ENCODE measurements at regions not wholly inside any gene's neighbourhood (a gene's known extent, or its start where the extent isn't known, plus 50 kb on each side); places are given as distances from the start of the nearest gene placed in this dataset.

GRCh38 chr3:139292192-139292591, 51.6 kb upstream of the MRPS22 start:
- no peak for TF ChIP-seq CTCF (IDR thresholded peaks at IDR 0.05)
- ATAC-seq (no peak), DNase-seq (no peak)
- H3K27me3 ChIP-seq = no peaks in the 10 kb centered on the region
- 78 to 85% methylated on average over 7 of the region's 7 CpGs for WGBS, 2 donors
- no peak overlapping the region for H3K27ac ChIP-seq
- peaks cover 0 to 31% (median 14%) of the 10 kb centered on the region in 9 donors for H3K4me1 ChIP-seq
- H3K9me3 ChIP-seq = no peaks in the 10 kb centered on the region
- intact Hi-C loops (cut with DNase I) = no loop called here
- H3K36me3 ChIP-seq = no peaks in the 10 kb centered on the region
- no peak overlapping the region for H3K4me3 ChIP-seq

- no peak for TF ChIP-seq CTCF (IDR thresholded peaks at IDR 0.05)
- no peak overlapping the region for H3K4me3 ChIP-seq
- peaks cover 0 to 23% (median 9%) of the 10 kb centered on the region in 9 donors for H3K4me1 ChIP-seq
- H3K27ac ChIP-seq = no peak overlapping the region
- H3K27me3 ChIP-seq = no peaks in the 10 kb centered on the region
- no peaks in the 10 kb centered on the region for H3K9me3 ChIP-seq
- no peaks in the 10 kb centered on the region for H3K36me3 ChIP-seq
- 72 to 75% methylated on average over 15 of the region's 15 CpGs for WGBS, 2 donors
- DNase-seq = no peak
- intact Hi-C loops (cut with DNase I) = no loop called here
- ATAC-seq = no peak
These were observed 50.8 kb upstream of the MRPS22 start for GRCh38 chr3:139292711-139293664.

GRCh38 chr3:139293665-139294023, 50.2 kb upstream of the MRPS22 start:
- Histone ChIP-seq H3K36me3 (no peaks in the 10 kb centered on the region), H3K4me1 (peaks cover 0 to 19% (median 5%) of the 10 kb centered on the region in 9 donors), H3K4me3 (no peak overlapping the region), H3K9me3 (no peaks in the 10 kb centered on the region), H3K27ac (no peak overlapping the region), H3K27me3 (no peaks in the 10 kb centered on the region)
- WGBS, 2 donors = 79 to 82% methylated on average over 2 of the region's 2 CpGs
- no peak for DNase-seq
- TF ChIP-seq CTCF (IDR thresholded peaks at IDR 0.05) = no peak
- intact Hi-C loops (cut with DNase I) = no loop called here
- no peak for ATAC-seq
